Fibroblast of lung (primary cell): ENCODE measurements at regions not wholly inside any gene's neighbourhood (a gene's known extent, or its start where the extent isn't known, plus 50 kb on each side); places are given as distances from the start of the nearest gene placed in this dataset.

Experiments
- CTCF ChIP-seq, 2 donors: IDR thresholded peaks in 1 of 2; conservative IDR thresholded peaks in 1 of 2; 1 replicate in 1 of 2; 2 replicates in 1 of 2; pipeline ENCODE4 v1.5.1; 2011 to 2012; ENCODE audit warnings: low read length in 2 of 2, control low read depth in 1 of 2, inconsistent platforms in 1 of 2, low read depth in 1 of 2, mild to moderate bottlenecking in 1 of 2
- EZH2 ChIP-seq: IDR thresholded peaks from 2 replicates; pipeline ENCODE4 v1.5.1; 2012; ENCODE audit warnings: low read length, control low read depth, mild to moderate bottlenecking; ENCODE audit errors: missing control alignments

- TF ChIP-seq CTCF (conservative IDR thresholded peaks at IDR 0.05 in 1 of 2, IDR thresholded peaks at IDR 0.05 in 1 of 2; ENCODE audit: low read depth in 1 of 2, low read length in 2 of 2) (no peak), EZH2 (no peak)
Measured at GRCh38 chr18:37783771-37784170, 218.2 kb upstream of the CELF4 start.
